Ishikawa (cell line): ENCODE measurements at regions not wholly inside any gene's neighbourhood (a gene's known extent, or its start where the extent isn't known, plus 50 kb on each side); places are given as distances from the start of the nearest gene placed in this dataset.

Experiments used
- CEBPB ChIP-seq: IDR thresholded peaks from 2 replicates; pipeline ENCODE4 v1.6.1; 2012
- CREB1 ChIP-seq: IDR thresholded peaks from 2 replicates; pipeline ENCODE4 v1.6.1; 2012; ENCODE audit warnings: low read depth
- EGR1 ChIP-seq: IDR thresholded peaks from 2 replicates; pipeline ENCODE4 v1.6.1; 2012
- EP300 ChIP-seq: IDR thresholded peaks from 2 replicates; pipeline ENCODE4 v1.6.1; 2012; ENCODE audit warnings: borderline replicate concordance
- FOXM1 ChIP-seq: IDR thresholded peaks from 2 replicates; pipeline ENCODE4 v1.6.1; 2012; ENCODE audit warnings: low read depth, borderline replicate concordance
- MAX ChIP-seq: IDR thresholded peaks from 2 replicates; pipeline ENCODE4 v1.6.1; 2012
- NFIC ChIP-seq: IDR thresholded peaks from 2 replicates; pipeline ENCODE4 v1.6.1; 2012
- RAD21 ChIP-seq: IDR thresholded peaks from 2 replicates; pipeline ENCODE4 v1.6.1; 2012; ENCODE audit warnings: low read depth
- REST ChIP-seq: IDR thresholded peaks from 2 replicates; pipeline ENCODE4 v1.6.1; 2012; ENCODE audit warnings: low read depth, mild to moderate bottlenecking
- TAF1 ChIP-seq: IDR thresholded peaks from 2 replicates; pipeline ENCODE4 v1.6.1; 2012; ENCODE audit warnings: low read depth, mild to moderate bottlenecking
- TCF12 ChIP-seq: IDR thresholded peaks from 2 replicates; pipeline ENCODE4 v1.6.1; 2012; ENCODE audit warnings: low read depth
- TEAD4 ChIP-seq: IDR thresholded peaks from 2 replicates; pipeline ENCODE4 v1.6.1; 2012
- USF1 ChIP-seq: IDR thresholded peaks from 2 replicates; pipeline ENCODE4 v1.6.1; 2012
- YY1 ChIP-seq: IDR thresholded peaks from 2 replicates; pipeline ENCODE4 v1.6.1; 2012; ENCODE audit warnings: low read depth
- ZBTB7A ChIP-seq: IDR thresholded peaks from 2 replicates; pipeline ENCODE4 v1.6.1; 2012; ENCODE audit warnings: low read depth

- TF ChIP-seq TEAD4 (no peak), RAD21 (no peak), USF1 (no peak), NFIC (no peak), TCF12 (no peak), FOXM1 (no peak), REST (no peak), MAX (no peak), CEBPB (no peak)
Measured at GRCh38 chr18:78735131-78736014, 244.2 kb upstream of the SALL3 start.

DNA sequence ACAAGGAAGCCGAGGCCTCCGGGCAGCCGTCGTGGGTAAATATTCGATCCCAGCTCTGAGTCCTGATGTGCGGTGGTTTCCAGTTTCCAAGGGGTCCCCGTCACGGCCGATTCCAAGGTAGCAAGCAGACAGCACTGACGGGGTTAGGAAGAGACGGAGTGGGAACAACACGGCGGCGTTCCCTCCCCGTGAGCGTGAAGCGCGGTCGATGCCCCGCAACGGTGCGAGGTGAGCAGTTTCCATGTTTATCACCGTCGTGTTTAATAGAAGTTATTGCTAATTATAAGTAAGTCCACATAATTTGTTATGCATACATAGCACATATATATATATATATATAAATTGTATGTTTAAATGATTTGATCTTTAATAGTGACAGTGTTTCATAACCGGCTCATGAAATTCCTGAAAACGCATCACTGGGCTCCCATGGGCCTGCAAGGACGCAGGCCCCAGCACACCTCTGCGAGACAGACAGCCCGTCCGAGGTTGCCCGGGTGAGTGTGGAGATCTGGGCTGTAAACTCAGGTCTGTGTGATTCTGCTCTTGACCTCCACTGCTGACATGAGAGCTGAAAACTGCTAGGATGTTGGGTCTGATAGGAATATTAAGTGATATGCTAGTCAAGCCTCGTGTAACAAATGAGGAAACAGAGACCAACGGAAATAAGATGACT is 243.5 kb upstream of the SALL3 start:
- TF ChIP-seq CEBPB (no peak), MAX (no peak), EGR1 (no peak), RAD21 (no peak), REST (no peak), TAF1 (no peak), NFIC (no peak), USF1 (no peak), FOXM1 (no peak), EP300 (no peak), CREB1 (no peak), TEAD4 (no peak), ZBTB7A (no peak), YY1 (no peak), TCF12 (no peak)

DNA sequence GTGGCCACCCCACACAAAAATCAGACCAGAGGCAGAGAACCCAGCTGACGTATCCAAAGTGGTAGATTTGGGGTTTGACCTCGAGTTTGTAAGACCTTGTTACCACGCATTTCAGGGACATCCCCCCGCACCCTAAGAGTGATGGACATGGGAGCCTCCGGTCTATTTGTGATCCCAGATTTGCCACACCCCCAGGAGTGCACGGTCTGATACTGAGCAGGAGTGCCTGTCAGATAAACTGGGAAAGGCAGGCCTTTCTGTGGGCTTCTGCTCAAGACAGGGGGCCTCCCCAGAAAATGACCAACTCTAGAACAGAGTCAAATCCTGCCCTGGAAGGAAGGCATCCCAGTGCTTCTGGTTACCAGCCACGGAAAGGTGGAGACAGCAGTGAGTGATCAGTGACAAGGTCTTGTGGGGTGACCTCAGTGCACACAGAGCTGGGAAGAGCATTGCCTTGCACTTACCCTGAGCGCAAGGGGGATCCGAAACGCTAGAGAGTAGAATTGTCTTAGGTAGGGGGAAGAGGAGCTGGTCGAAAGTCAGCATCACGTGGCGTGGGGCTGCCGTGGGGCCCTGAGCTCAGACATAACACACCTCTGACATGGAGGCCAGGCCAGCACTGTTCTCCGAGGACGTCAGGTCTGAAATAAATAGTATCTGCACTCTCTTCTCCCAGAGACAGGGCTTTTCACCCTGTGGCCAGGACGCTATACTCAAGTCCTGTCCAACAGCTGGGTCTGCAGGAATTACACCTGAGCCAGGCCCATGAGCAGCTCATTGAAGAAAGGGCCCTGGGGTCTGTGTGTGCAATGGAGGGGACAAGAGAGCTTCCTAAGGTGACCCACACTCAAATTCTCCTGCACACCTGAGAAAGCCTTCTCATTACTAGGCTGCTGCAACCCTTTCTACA is 242.4 kb upstream of the SALL3 start:
- TF ChIP-seq USF1, result no peak
- TF ChIP-seq FOXM1, result no peak
- no peak for TF ChIP-seq TAF1
- TF ChIP-seq YY1, result no peak

GRCh38 chr18:78738076-78738690 is 241.4 kb upstream of the SALL3 start:
- TF ChIP-seq EGR1 (no peak), FOXM1 (no peak), USF1 (no peak), MAX (no peak), TAF1 (no peak), RAD21 (no peak), CREB1 (no peak), ZBTB7A (no peak), REST (no peak), TEAD4 (no peak), TCF12 (no peak), CEBPB (no peak), EP300 (no peak), YY1 (no peak), NFIC (no peak)
